SU-DHL-6 (cell line): ENCODE measurements at regions not wholly inside any gene's neighbourhood (a gene's known extent, or its start where the extent isn't known, plus 50 kb on each side); places are given as distances from the start of the nearest gene placed in this dataset.

Source experiments
- H2AFZ ChIP-seq: fragments of 200-600 bp; sonication (generic); 2 replicates; pipeline ENCODE4 v1.6.1; 2014; ENCODE audit warnings: low read depth, mild to moderate bottlenecking, moderate library complexity, mixed read lengths, antibody characterized with exemption, low read length; ENCODE audit not compliant: severe bottlenecking
- H3F3A ChIP-seq: fragments of 200-600 bp; shearing (Covaris generic); 2 replicates; pipeline ENCODE4 v1.6.0; 2016; ENCODE audit warnings: antibody characterized with exemption, mild to moderate bottlenecking; ENCODE audit not compliant: insufficient read depth
- H3K27ac ChIP-seq: fragments of 200-600 bp; sonication (generic); 2 replicates; pipeline ENCODE4 v1.5.1; 2016; ENCODE audit warnings: low read depth, mild to moderate bottlenecking, low read length, moderate library complexity, mixed read lengths
- H3K27me3 ChIP-seq: fragments of 200-600 bp; sonication (generic), shearing (Covaris generic); 2 replicates; pipeline ENCODE4 v1.6.0; 2014; ENCODE audit warnings: mild to moderate bottlenecking, low read length
- H3K36me3 ChIP-seq: fragments of 200-600 bp; sonication (generic); 2 replicates; pipeline ENCODE4 v1.6.1; 2014; ENCODE audit warnings: mild to moderate bottlenecking, low read length, mixed read lengths
- H3K4me2 ChIP-seq: fragments of 300-600, 200-600 bp; shearing (Covaris generic), sonication (generic); 2 replicates; pipeline ENCODE4 v1.6.0; 2014; ENCODE audit warnings: low read length, low read depth, mild to moderate bottlenecking; ENCODE audit not compliant: poor library complexity, severe bottlenecking
- H3K4me3 ChIP-seq: fragments of 200-600 bp; sonication (generic); 2 replicates; pipeline ENCODE4 v1.5.1; 2014; ENCODE audit warnings: antibody characterized with exemption, low read length, mild to moderate bottlenecking, mixed read lengths; ENCODE audit not compliant: insufficient read depth, poor library complexity, severe bottlenecking
- H3K79me2 ChIP-seq: fragments of 200-600 bp; sonication (generic); 2 replicates; pipeline ENCODE4 v1.6.1; 2014; ENCODE audit warnings: mild to moderate bottlenecking, low read length, moderate library complexity; ENCODE audit not compliant: insufficient read depth
- H3K9ac ChIP-seq: fragments of 200-600 bp; sonication (generic); 2 replicates; pipeline ENCODE4 v1.7.0; 2014; ENCODE audit warnings: mild to moderate bottlenecking, low read length
- H3K9me2 ChIP-seq: fragments of 200-600 bp; sonication (generic); replicated peaks from 2 replicates; pipeline ENCODE4 v1.6.1; 2014; ENCODE audit warnings: low read length; ENCODE audit not compliant: insufficient read depth
- H3K9me3 ChIP-seq: fragments of 200-600 bp; sonication (generic); 2 replicates; pipeline ENCODE4 v1.6.1; 2014; ENCODE audit warnings: low read length, mixed read lengths; ENCODE audit not compliant: insufficient read depth
- H4K20me1 ChIP-seq: fragments of 200-600 bp; sonication (generic); 2 replicates; pipeline ENCODE4 v1.6.1; 2014; ENCODE audit warnings: low read depth, mild to moderate bottlenecking, antibody characterized with exemption, low read length, moderate library complexity, mixed read lengths
- CTCF ChIP-seq: fragments of 200-600 bp; sonication (generic); IDR thresholded peaks from one replicate; pipeline ENCODE4 v1.5.1; 2017; ENCODE audit warnings: antibody characterized with exemption, mild to moderate bottlenecking, low read length, moderate library complexity; ENCODE audit not compliant: insufficient read depth, poor library complexity, severe bottlenecking
- EZH2phosphoT487 ChIP-seq: fragments of 200-600 bp; sonication (generic), shearing (Covaris generic); conservative IDR thresholded peaks from 2 replicates; pipeline ENCODE4 v1.6.1; 2018; ENCODE audit warnings: mild to moderate bottlenecking, antibody characterized with exemption, low read length, moderate library complexity, mixed read lengths

- Histone ChIP-seq H3K4me2 (no peak overlapping the region), H3K27me3 (no peaks in the 10 kb centered on the region), H3K9me2 (no peaks in the 10 kb centered on the region), H3K4me3 (no peak overlapping the region), H2AFZ (no peak overlapping the region), H4K20me1 (no peaks in the 10 kb centered on the region), H3K36me3 (no peaks in the 10 kb centered on the region), H3K9me3 (no peaks in the 10 kb centered on the region), H3K27ac (no peak overlapping the region), H3K79me2 (no peaks in the 10 kb centered on the region), H3F3A (no peaks in the 10 kb centered on the region), H3K9ac (no peak overlapping the region)
- TF ChIP-seq EZH2phosphoT487 (no peak), CTCF (no peak)
Observed at GRCh38 chrX:34404386-34405070, 252.6 kb downstream of the TMEM47 start.

GRCh38 chrX:34401411-34401810, 255.7 kb downstream of the TMEM47 start:
- H3F3A ChIP-seq, result no peaks in the 10 kb centered on the region
- no peaks in the 10 kb centered on the region for H4K20me1 ChIP-seq
- no peak overlapping the region for H3K9ac ChIP-seq
- H3K36me3 ChIP-seq, result no peaks in the 10 kb centered on the region
- no peak overlapping the region for H3K27ac ChIP-seq
- H3K4me3 ChIP-seq, result no peak overlapping the region
- no peaks in the 10 kb centered on the region for H3K9me3 ChIP-seq
- H3K4me2 ChIP-seq, result no peak overlapping the region
- TF ChIP-seq CTCF (no peak), EZH2phosphoT487 (no peak)
- H3K9me2 ChIP-seq, result no peaks in the 10 kb centered on the region
- H3K79me2 ChIP-seq, result no peaks in the 10 kb centered on the region
- no peaks in the 10 kb centered on the region for H3K27me3 ChIP-seq
- H2AFZ ChIP-seq, result no peak overlapping the region

- H4K20me1 ChIP-seq, result no peaks in the 10 kb centered on the region
- no peak overlapping the region for H3K9ac ChIP-seq
- no peaks in the 10 kb centered on the region for H3K9me2 ChIP-seq
- H3F3A ChIP-seq, result no peaks in the 10 kb centered on the region
- no peaks in the 10 kb centered on the region for H3K9me3 ChIP-seq
- H3K27me3 ChIP-seq, result no peaks in the 10 kb centered on the region
- TF ChIP-seq EZH2phosphoT487 (no peak), CTCF (no peak)
- H3K4me2 ChIP-seq, result no peak overlapping the region
- H2AFZ ChIP-seq, result no peak overlapping the region
- no peaks in the 10 kb centered on the region for H3K36me3 ChIP-seq
- no peaks in the 10 kb centered on the region for H3K79me2 ChIP-seq
- H3K27ac ChIP-seq, result no peak overlapping the region
- H3K4me3 ChIP-seq, result no peak overlapping the region
Observed at GRCh38 chrX:34382416-34382815, 250.3 kb upstream of the FAM47A start.

GRCh38 chrX:34381241-34381640, 249.1 kb upstream of the FAM47A start:
- H3K27ac ChIP-seq, result no peak overlapping the region

More at GRCh38 chrX:34381241-34381640, 249.1 kb upstream of the FAM47A start:
- Histone ChIP-seq H3K4me3 (no peak overlapping the region), H3K79me2 (no peaks in the 10 kb centered on the region), H3K9me2 (no peaks in the 10 kb centered on the region), H3F3A (no peaks in the 10 kb centered on the region), H2AFZ (no peak overlapping the region), H4K20me1 (no peaks in the 10 kb centered on the region), H3K9me3 (no peaks in the 10 kb centered on the region), H3K36me3 (no peaks in the 10 kb centered on the region), H3K9ac (no peak overlapping the region), H3K27me3 (no peaks in the 10 kb centered on the region), H3K4me2 (no peak overlapping the region)
- TF ChIP-seq EZH2phosphoT487 (no peak), CTCF (no peak)
